ENCODE measurements at regions not wholly inside any gene's neighbourhood (a gene's known extent, or its start where the extent isn't known, plus 50 kb on each side); places are given as distances from the start of the nearest gene placed in this dataset.

GRCh38 chr16:26688105-26688504, 378.6 kb upstream of the C16orf82 start (continued):
- no peak for TF ChIP-seq JUN (CRISPR knock-in tag; IDR thresholded peaks at IDR 0.05)
- TF ChIP-seq AR (CRISPR knock-in tag; IDR thresholded peaks at IDR 0.05), result no peak
- TF ChIP-seq NFATC4 (CRISPR knock-in tag; IDR thresholded peaks at IDR 0.05), result no peak
- TF ChIP-seq MYBL2 (CRISPR knock-in tag; IDR thresholded peaks at IDR 0.05), result no peak
- TF ChIP-seq SMAD3 (CRISPR knock-in tag; IDR thresholded peaks at IDR 0.05; ENCODE audit: borderline replicate concordance), result no peak
- no peak for TF ChIP-seq TCF7 (CRISPR knock-in tag; IDR thresholded peaks at IDR 0.05; ENCODE audit: low read depth)
- TF ChIP-seq, protein P1, sequence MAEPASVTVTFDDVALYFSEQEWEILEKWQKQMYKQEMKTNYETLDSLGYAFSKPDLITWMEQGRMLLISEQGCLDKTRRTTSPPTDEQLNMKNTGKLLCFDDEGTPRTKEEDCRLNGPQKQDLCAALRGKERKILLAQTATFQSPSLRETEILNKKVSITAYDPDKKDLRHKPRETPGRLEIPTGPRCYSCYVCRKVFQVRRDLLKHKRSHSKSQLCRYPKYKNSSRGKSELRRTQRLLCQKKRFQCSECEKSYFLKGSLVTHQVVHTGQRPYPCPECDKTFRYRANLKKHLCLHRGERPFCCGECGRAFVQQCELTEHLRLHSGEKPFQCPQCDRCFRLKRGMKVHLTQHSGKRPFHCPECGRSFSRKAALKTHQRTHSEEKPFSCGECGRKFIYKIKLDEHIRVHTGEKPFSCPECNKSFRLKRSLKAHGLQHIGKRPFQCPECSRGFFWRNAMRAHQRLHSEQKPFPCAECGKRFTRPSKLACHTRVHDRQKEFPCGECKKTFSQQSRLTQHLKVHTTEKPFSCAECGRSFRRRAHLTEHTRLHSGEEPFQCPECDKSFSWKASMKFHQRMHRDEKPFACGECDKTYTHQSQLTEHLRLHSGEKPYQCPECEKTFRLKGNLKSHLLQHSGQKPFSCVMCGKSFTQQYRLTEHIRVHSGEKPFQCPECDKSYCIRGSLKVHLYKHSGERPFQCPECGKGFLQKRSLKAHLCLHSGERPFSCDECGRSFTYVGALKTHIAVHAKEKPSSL (CRISPR knock-in tag; conservative IDR thresholded peaks at IDR 0.05), result no peak
- TF ChIP-seq, protein P2, sequence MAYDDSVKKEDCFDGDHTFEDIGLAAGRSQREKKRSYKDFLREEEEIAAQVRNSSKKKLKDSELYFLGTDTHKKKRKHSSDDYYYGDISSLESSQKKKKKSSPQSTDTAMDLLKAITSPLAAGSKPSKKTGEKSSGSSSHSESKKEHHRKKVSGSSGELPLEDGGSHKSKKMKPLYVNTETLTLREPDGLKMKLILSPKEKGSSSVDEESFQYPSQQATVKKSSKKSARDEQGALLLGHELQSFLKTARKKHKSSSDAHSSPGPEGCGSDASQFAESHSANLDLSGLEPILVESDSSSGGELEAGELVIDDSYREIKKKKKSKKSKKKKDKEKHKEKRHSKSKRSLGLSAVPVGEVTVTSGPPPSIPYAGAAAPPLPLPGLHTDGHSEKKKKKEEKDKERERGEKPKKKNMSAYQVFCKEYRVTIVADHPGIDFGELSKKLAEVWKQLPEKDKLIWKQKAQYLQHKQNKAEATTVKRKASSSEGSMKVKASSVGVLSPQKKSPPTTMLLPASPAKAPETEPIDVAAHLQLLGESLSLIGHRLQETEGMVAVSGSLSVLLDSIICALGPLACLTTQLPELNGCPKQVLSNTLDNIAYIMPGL (CRISPR knock-in tag; IDR thresholded peaks at IDR 0.05), result no peak
- TF ChIP-seq CREB1 (CRISPR knock-in tag; IDR thresholded peaks at IDR 0.05), result no peak
- no peak for TF ChIP-seq MXD4 (CRISPR knock-in tag; IDR thresholded peaks at IDR 0.05; ENCODE audit: borderline replicate concordance)

- ChIA-PET CTCF (no interaction called here), POLR2A (no interaction called here)
- Mint-ChIP-seq H3K36me3 (no peaks in the 10 kb centered on the region), H3K4me1 (peaks cover 23% of the 10 kb centered on the region), H3K9me3 (peaks cover 9% of the 10 kb centered on the region), H3K4me3 (no peak overlapping the region), H3K27ac (no peak overlapping the region), H3K27me3 (ENCODE audit: low read depth) (peaks cover 15% of the 10 kb centered on the region)
- DNase-seq (ENCODE audit: low spot score), result no peak
- TF ChIP-seq CREB1 (CRISPR knock-in tag; IDR thresholded peaks at IDR 0.05) (no peak), MYBL2 (CRISPR knock-in tag; IDR thresholded peaks at IDR 0.05) (no peak), GTF2I (CRISPR knock-in tag; conservative IDR thresholded peaks at IDR 0.05) (no peak), IRF2 (CRISPR knock-in tag; IDR thresholded peaks at IDR 0.05; ENCODE audit: borderline replicate concordance, low read depth) (no peak), USF1 (CRISPR knock-in tag; IDR thresholded peaks at IDR 0.05) (no peak), ATF2 (CRISPR knock-in tag; IDR thresholded peaks at IDR 0.05; ENCODE audit: borderline replicate concordance, low read depth) (no peak), FOXP4 (CRISPR knock-in tag; IDR thresholded peaks at IDR 0.05) (no peak), GRHL2 (CRISPR knock-in tag; IDR thresholded peaks at IDR 0.05; ENCODE audit: insufficient replicate concordance, severe bottlenecking) (no peak)
- TF ChIP-seq, protein P3, sequence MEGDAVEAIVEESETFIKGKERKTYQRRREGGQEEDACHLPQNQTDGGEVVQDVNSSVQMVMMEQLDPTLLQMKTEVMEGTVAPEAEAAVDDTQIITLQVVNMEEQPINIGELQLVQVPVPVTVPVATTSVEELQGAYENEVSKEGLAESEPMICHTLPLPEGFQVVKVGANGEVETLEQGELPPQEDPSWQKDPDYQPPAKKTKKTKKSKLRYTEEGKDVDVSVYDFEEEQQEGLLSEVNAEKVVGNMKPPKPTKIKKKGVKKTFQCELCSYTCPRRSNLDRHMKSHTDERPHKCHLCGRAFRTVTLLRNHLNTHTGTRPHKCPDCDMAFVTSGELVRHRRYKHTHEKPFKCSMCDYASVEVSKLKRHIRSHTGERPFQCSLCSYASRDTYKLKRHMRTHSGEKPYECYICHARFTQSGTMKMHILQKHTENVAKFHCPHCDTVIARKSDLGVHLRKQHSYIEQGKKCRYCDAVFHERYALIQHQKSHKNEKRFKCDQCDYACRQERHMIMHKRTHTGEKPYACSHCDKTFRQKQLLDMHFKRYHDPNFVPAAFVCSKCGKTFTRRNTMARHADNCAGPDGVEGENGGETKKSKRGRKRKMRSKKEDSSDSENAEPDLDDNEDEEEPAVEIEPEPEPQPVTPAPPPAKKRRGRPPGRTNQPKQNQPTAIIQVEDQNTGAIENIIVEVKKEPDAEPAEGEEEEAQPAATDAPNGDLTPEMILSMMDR (IDR thresholded peaks at IDR 0.05), result no peak
- ATAC-seq, result no peak
These were observed 378.0 kb upstream of the C16orf82 start for GRCh38 chr16:26688699-26689098.
